ENCODE measurements at regions not wholly inside any gene's neighbourhood (a gene's known extent, or its start where the extent isn't known, plus 50 kb on each side); places are given as distances from the start of the nearest gene placed in this dataset.

GRCh38 chr15:70358011-70358819, 260.5 kb upstream of the TLE3 start:
- DNase-seq (ENCODE audit: low read depth): no peak
- no peaks in the 10 kb centered on the region for H3K36me3 ChIP-seq (ENCODE audit: control insufficient read depth, insufficient read depth, low read length)
- peaks cover 32% of the 10 kb centered on the region for H3K27me3 ChIP-seq (ENCODE audit: control insufficient read depth, insufficient read depth, low read length)
- no peak for TF ChIP-seq CTCF (IDR thresholded peaks at IDR 0.05; ENCODE audit: insufficient read depth, low read length, poor library complexity, severe bottlenecking)
- H3K4me3 ChIP-seq (ENCODE audit: low read depth, low read length): no peak overlapping the region

GRCh38 chr15:70357453-70357852, 259.7 kb upstream of the TLE3 start:
- H3K27me3 ChIP-seq (ENCODE audit: control insufficient read depth, insufficient read depth, low read length): peaks cover 35% of the 10 kb centered on the region

GRCh38 chr15:70356919-70357318, 259.2 kb upstream of the TLE3 start:
- Histone ChIP-seq H3K4me3 (ENCODE audit: low read depth, low read length) (no peak overlapping the region), H3K27me3 (ENCODE audit: control insufficient read depth, insufficient read depth, low read length) (peaks cover 39% of the 10 kb centered on the region), H3K36me3 (ENCODE audit: control insufficient read depth, insufficient read depth, low read length) (no peaks in the 10 kb centered on the region)
- DNase-seq (ENCODE audit: low read depth): no peak
- no peak for TF ChIP-seq CTCF (IDR thresholded peaks at IDR 0.05; ENCODE audit: insufficient read depth, low read length, poor library complexity, severe bottlenecking)

More at GRCh38 chr15:70357453-70357852, 259.7 kb upstream of the TLE3 start:
- no peak for TF ChIP-seq CTCF (IDR thresholded peaks at IDR 0.05; ENCODE audit: insufficient read depth, low read length, poor library complexity, severe bottlenecking)
- Histone ChIP-seq H3K4me3 (ENCODE audit: low read depth, low read length) (no peak overlapping the region), H3K36me3 (ENCODE audit: control insufficient read depth, insufficient read depth, low read length) (no peaks in the 10 kb centered on the region)
- no peak for DNase-seq (ENCODE audit: low read depth)

- H3K4me3 ChIP-seq (ENCODE audit: low read depth, low read length): no peak overlapping the region
- TF ChIP-seq CTCF (IDR thresholded peaks at IDR 0.05; ENCODE audit: insufficient read depth, low read length, poor library complexity, severe bottlenecking): no peak
- H3K27me3 ChIP-seq (ENCODE audit: control insufficient read depth, insufficient read depth, low read length): peaks cover 39% of the 10 kb centered on the region
- DNase-seq (ENCODE audit: low read depth): no peak
- no peaks in the 10 kb centered on the region for H3K36me3 ChIP-seq (ENCODE audit: control insufficient read depth, insufficient read depth, low read length)
Observed at GRCh38 chr15:70356062-70356860, 258.5 kb upstream of the TLE3 start.

GRCh38 chr15:70355275-70355795, 257.6 kb upstream of the TLE3 start:
- H3K27me3 ChIP-seq (ENCODE audit: control insufficient read depth, insufficient read depth, low read length): peaks cover 39% of the 10 kb centered on the region
- no peak for TF ChIP-seq CTCF (IDR thresholded peaks at IDR 0.05; ENCODE audit: insufficient read depth, low read length, poor library complexity, severe bottlenecking)
- DNase-seq (ENCODE audit: low read depth): no peak
- H3K36me3 ChIP-seq (ENCODE audit: control insufficient read depth, insufficient read depth, low read length): no peaks in the 10 kb centered on the region
- no peak overlapping the region for H3K4me3 ChIP-seq (ENCODE audit: low read depth, low read length)
